GM12878 (cell line): ENCODE measurements at regions not wholly inside any gene's neighbourhood (a gene's known extent, or its start where the extent isn't known, plus 50 kb on each side); places are given as distances from the start of the nearest gene placed in this dataset.

Experiments used
- ATAC-seq: fragments of 200-7000 bp; cut with Tn5 transposase; 3 replicates; pipeline ENCODE4 v1.9.1; 2020; ENCODE audit warnings: mild to moderate bottlenecking, moderate library complexity
- BruUV-seq: library from RNA; stranded (reverse); fragments of 400-500 nt; replicated peaks from 2 replicates; lab custom pipeline; 2021; lab: Mats Ljungman, UMichigan
- CTCF ChIA-PET: fragments of 300-600 bp; sonication (Branson Sonifier 250); formaldehyde crosslinking; extraction: SDS; loops from one replicate; lab custom pipeline; 2021; ENCODE audit warnings: inconsistent platforms; lab: Yijun Ruan, JAX
- POLR2A ChIA-PET: fragments of 350-600 bp; formaldehyde crosslinking; extraction: SDS; loops from one replicate; lab custom pipeline; 2021; ENCODE audit warnings: inconsistent platforms; lab: Charles Lee
- RAD21 ChIA-PET: fragments of 300-600 bp; sonication (Branson Sonifier 250); formaldehyde crosslinking; loops from one replicate; lab custom pipeline; 2023; ENCODE audit warnings: antibody characterized with exemption; ENCODE audit not compliant: unreplicated experiment; lab: Charles Lee
- SMC1A ChIA-PET: fragments of 300-600 bp; sonication (Branson Sonifier 250); formaldehyde crosslinking; loops from one replicate; lab custom pipeline; 2023; ENCODE audit not compliant: unreplicated experiment, uncharacterized antibody; lab: Charles Lee
- DNase-seq: peaks from one replicate; pipeline ENCODE4 v3.0.0-alpha.2; 2011; ENCODE audit warnings: low read depth, low spot score
- FAIRE-seq: peaks from 3 replicates; lab custom pipeline; 2011; peaks lifted over from hg19 to GRCh38; lab: Jason Lieb, UNC
- H2AFZ ChIP-seq: 2 replicates; pipeline ENCODE4 v1.6.0; 2011; ENCODE audit warnings: low read depth, low read length, control low read depth; ENCODE audit not compliant: control insufficient read depth
- H3K27ac ChIP-seq: 2 replicates; pipeline ENCODE4 v1.5.1; 2011; ENCODE audit warnings: control low read depth; ENCODE audit not compliant: control insufficient read depth, insufficient read depth
- H3K27me3 ChIP-seq, 2 experiments: replicated peaks in 1 of 2; 2 replicates each; pipeline versions ENCODE4 v1.6.0 to v1.6.1; 2011; ENCODE audit warnings: low read length in 1 of 2; ENCODE audit not compliant: control insufficient read depth in 2 of 2, insufficient read depth in 2 of 2
- H3K36me3 ChIP-seq, 2 experiments: 2 replicates each; pipeline ENCODE4 v1.5.1; 2011; ENCODE audit warnings: low read length in 1 of 2; ENCODE audit not compliant: control insufficient read depth in 2 of 2, insufficient read depth in 2 of 2
- H3K4me1 ChIP-seq: 2 replicates; pipeline ENCODE4 v1.6.1; 2011; ENCODE audit warnings: mild to moderate bottlenecking, low read length, moderate library complexity, mixed read lengths; ENCODE audit not compliant: control insufficient read depth, insufficient read depth
- H3K4me2 ChIP-seq: 2 replicates; pipeline ENCODE4 v1.6.0; 2011; ENCODE audit warnings: control low read depth; ENCODE audit not compliant: control insufficient read depth, insufficient read depth
- H3K4me3 ChIP-seq: fragments of 200-600 bp; sonication (generic); 2 replicates; pipeline ENCODE4 v1.5.1; 2016
- H3K79me2 ChIP-seq: 2 replicates; pipeline ENCODE4 v1.6.0; 2011; ENCODE audit warnings: low read length; ENCODE audit not compliant: control insufficient read depth, insufficient read depth
- H3K9ac ChIP-seq: 2 replicates; pipeline ENCODE4 v1.8.0; 2011; ENCODE audit warnings: low read length, control low read depth, mixed read lengths; ENCODE audit not compliant: control insufficient read depth, insufficient read depth
- H3K9me3 ChIP-seq: replicated peaks from 3 replicates; pipeline ENCODE4 v1.5.1; 2011; ENCODE audit warnings: mild to moderate bottlenecking, low read length; ENCODE audit not compliant: control insufficient read depth, insufficient read depth
- H4K20me1 ChIP-seq: 2 replicates; pipeline ENCODE4 v1.6.0; 2011; ENCODE audit not compliant: control insufficient read depth, insufficient read depth
- BRCA1 ChIP-seq: IDR thresholded peaks from 2 replicates; pipeline ENCODE4 v1.6.1; 2011; ENCODE audit warnings: low read depth, low read length, improper control_type of control experiment
- POLR2AphosphoS2 ChIP-seq: IDR thresholded peaks from 2 replicates; pipeline ENCODE4 v1.6.1; 2011; ENCODE audit warnings: low read depth, mild to moderate bottlenecking, low read length, improper control_type of control experiment, moderate library complexity
- RB1 ChIP-seq: fragments of 450-650 bp; formaldehyde crosslinking; IDR thresholded peaks from 2 replicates; pipeline ENCODE4 v1.6.1; 2017; ENCODE audit warnings: mild to moderate bottlenecking, borderline replicate concordance
- WGBS: methylation state at CpG from one replicate; pipeline ENCODE4 v1.1.6; 2016; ENCODE audit warnings: low lambda C conversion rate; ENCODE audit not compliant: insufficient replicate concordance, insufficient coverage; ENCODE audit errors: missing lambda C conversion rate; 5-methylcytosine and 5-hydroxymethylcytosine counted together
- in situ Hi-C: fragments of 300-500 bp; cut with MboI; formaldehyde crosslinking; loops from 9 replicates; pipeline ENCODE4 v1.14.3; 2018; ENCODE audit warnings: mixed read lengths
- intact Hi-C: fragments of 100-400 bp; cut with micrococcal nuclease; formaldehyde crosslinking; loops from one replicate; pipeline ENCODE4 v1.14.2; 2022; ENCODE audit not compliant: unreplicated experiment
- TF ChIP-seq, protein P1 (sequence below): IDR thresholded peaks from 2 replicates; pipeline ENCODE4 v1.6.1; 2011; ENCODE audit warnings: low read depth, low read length, improper control_type of control experiment, borderline replicate concordance

GRCh38 chr7:52928591-52928990 is 106.8 kb upstream of the POM121L12 start:
- Histone ChIP-seq H2AFZ (no peak overlapping the region), H3K4me2 (no peak overlapping the region), H3K4me1 (no peaks in the 10 kb centered on the region), H3K27ac (no peak overlapping the region)
- intact Hi-C loops: no loop called here
- SMC1A ChIA-PET: no interaction called here
- WGBS: 14% methylated on average over 3 of the region's 3 CpGs
- CTCF ChIA-PET: interaction anchor here (0.6 kb wide), 1 partner anchor 1060 kb away, joined by 3 read pairs; no protein-coding TSS in a partner anchor
- no peak for DNase-seq
- TF ChIP-seq RB1 (no peak), BRCA1 (no peak)
- TF ChIP-seq, all 136 proteins: peak for 0
- ATAC-seq (no peak), FAIRE-seq (no peak)
- RAD21 ChIA-PET: no interaction called here
- no TSS peak for BruUV-seq
- H3K9ac ChIP-seq: no peak overlapping the region
- H3K9me3 ChIP-seq: no peaks in the 10 kb centered on the region
- in situ Hi-C loops: no loop called here
- no peaks in the 10 kb centered on the region for H4K20me1 ChIP-seq
- no peaks in the 10 kb centered on the region for H3K27me3 ChIP-seq
- POLR2A ChIA-PET: no interaction called here
- no peaks in the 10 kb centered on the region for H3K36me3 ChIP-seq
- no peaks in the 10 kb centered on the region for H3K79me2 ChIP-seq
- H3K4me3 ChIP-seq: no peak overlapping the region

- Histone ChIP-seq H3K4me1 (no peaks in the 10 kb centered on the region), H3K4me2 (no peak overlapping the region), H3K9me3 (no peaks in the 10 kb centered on the region), H3K4me3 (no peak overlapping the region), H3K27me3 (no peaks in the 10 kb centered on the region), H3K27ac (no peak overlapping the region), H3K79me2 (no peaks in the 10 kb centered on the region), H4K20me1 (no peaks in the 10 kb centered on the region), H2AFZ (no peak overlapping the region), H3K9ac (no peak overlapping the region), H3K36me3 (no peaks in the 10 kb centered on the region)
- ChIA-PET SMC1A (no interaction called here), POLR2A (no interaction called here), CTCF (no interaction called here), RAD21 (no interaction called here)
- intact Hi-C loops: no loop called here
- ATAC-seq (no peak), DNase-seq (no peak), FAIRE-seq (no peak)
- WGBS: 36% methylated on average over 5 of the region's 5 CpGs
- no peak for TF ChIP-seq POLR2AphosphoS2
- TF ChIP-seq, protein P1, sequence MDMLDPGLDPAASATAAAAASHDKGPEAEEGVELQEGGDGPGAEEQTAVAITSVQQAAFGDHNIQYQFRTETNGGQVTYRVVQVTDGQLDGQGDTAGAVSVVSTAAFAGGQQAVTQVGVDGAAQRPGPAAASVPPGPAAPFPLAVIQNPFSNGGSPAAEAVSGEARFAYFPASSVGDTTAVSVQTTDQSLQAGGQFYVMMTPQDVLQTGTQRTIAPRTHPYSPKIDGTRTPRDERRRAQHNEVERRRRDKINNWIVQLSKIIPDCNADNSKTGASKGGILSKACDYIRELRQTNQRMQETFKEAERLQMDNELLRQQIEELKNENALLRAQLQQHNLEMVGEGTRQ: no peak
- no TSS peak for BruUV-seq
- in situ Hi-C loops: no loop called here
Measured at GRCh38 chr7:52925332-52925731, 110.1 kb upstream of the POM121L12 start.
